VCaP (cell line): ENCODE measurements at regions not wholly inside any gene's neighbourhood (a gene's known extent, or its start where the extent isn't known, plus 50 kb on each side); places are given as distances from the start of the nearest gene placed in this dataset.

ENCODE experiments used
- H3K27ac ChIP-seq: fragments of 450-650 bp; 2 replicates; pipeline ENCODE4 v1.5.1; 2017
- CTCF ChIP-seq: fragments of 450-650 bp; conservative IDR thresholded peaks from 2 replicates; pipeline ENCODE4 v1.5.1; 2017; ENCODE audit warnings: mild to moderate bottlenecking, moderate library complexity

- no peak for TF ChIP-seq CTCF
These were observed 290.4 kb downstream of the SLC16A7 start for GRCh38 chr12:59886131-59886733.

GRCh38 chr12:59887178-59887577 lies 291.3 kb downstream of the SLC16A7 start:
- H3K27ac ChIP-seq, result no peak overlapping the region
- TF ChIP-seq CTCF, result no peak

More at GRCh38 chr12:59886131-59886733, 290.4 kb downstream of the SLC16A7 start:
- H3K27ac ChIP-seq, result no peak overlapping the region

GRCh38 chr12:59890896-59891579 lies 295.2 kb downstream of the SLC16A7 start:
- TF ChIP-seq CTCF, result no peak
- H3K27ac ChIP-seq, result no peak overlapping the region

- TF ChIP-seq CTCF, result no peak
- peak overlapping the region; percentile 7; the same call in 1 of the 2 replicates for H3K27ac ChIP-seq
These were observed 299.4 kb downstream of the SLC16A7 start for GRCh38 chr12:59895166-59895775.

- H3K27ac ChIP-seq, result no peak overlapping the region
- no peak for TF ChIP-seq CTCF
These were observed 309.2 kb downstream of the SLC16A7 start for GRCh38 chr12:59904874-59905521.

GRCh38 chr12:59911516-59911915 lies 315.7 kb downstream of the SLC16A7 start:
- H3K27ac ChIP-seq, result no peak overlapping the region
- TF ChIP-seq CTCF, result no peak

- TF ChIP-seq CTCF, result no peak
- no peak overlapping the region for H3K27ac ChIP-seq
These were observed 321.2 kb downstream of the SLC16A7 start for GRCh38 chr12:59916988-59917387.
